Esophagus squamous epithelium (tissue), 5 donors: ENCODE measurements at regions not wholly inside any gene's neighbourhood (a gene's known extent, or its start where the extent isn't known, plus 50 kb on each side); places are given as distances from the start of the nearest gene placed in this dataset.

Experiments used
- DNase-seq: peaks from one replicate; lab custom pipeline; 2025; lab: John Stamatoyannopoulos, UW
- H3K27ac ChIP-seq, 4 donors: fragments of 200-600 bp; sonication (generic); one replicate each; pipeline ENCODE4 v1.5.1; 2016 to 2019; ENCODE audit warnings: mild to moderate bottlenecking in 1 of 4
- H3K27me3 ChIP-seq, 4 donors: fragments of 200-600 bp; sonication (generic); 1 replicate in 3 of 4; 2 replicates in 1 of 4; pipeline versions ENCODE4 v1.5.1 to v1.6.0; 2017 to 2021; ENCODE audit warnings: antibody characterized with exemption in 1 of 4
- H3K36me3 ChIP-seq, 3 donors: fragments of 200-600 bp; sonication (generic); one replicate each; pipeline ENCODE4 v1.5.1; 2016 to 2019
- H3K4me1 ChIP-seq, 3 donors: fragments of 200-600 bp; sonication (generic); one replicate each; pipeline ENCODE4 v1.5.1; 2017 to 2019
- H3K4me3 ChIP-seq, 4 donors: fragments of 200-600 bp; sonication (generic); 1 replicate in 3 of 4; 2 replicates in 1 of 4; pipeline ENCODE4 v1.5.1; 2016 to 2019; ENCODE audit warnings: mild to moderate bottlenecking in 2 of 4, moderate library complexity in 1 of 4
- H3K9me3 ChIP-seq, 3 donors: fragments of 200-600 bp; sonication (generic); one replicate each; pipeline ENCODE4 v1.5.1; 2016 to 2019
- CTCF ChIP-seq, 6 experiments: fragments of 450-650 bp in 4 of 6; fragments of 200-600 bp in 2 of 6; sonication (generic) in 2 of 6; IDR thresholded peaks; one replicate each; pipeline ENCODE4 v1.5.1; 2016 to 2019; ENCODE audit warnings: antibody characterized with exemption in 6 of 6, mild to moderate bottlenecking in 4 of 6, moderate library complexity in 4 of 6
- POLR2A ChIP-seq, 4 donors: fragments of 450-650 bp; IDR thresholded peaks; one replicate each; pipeline ENCODE4 v1.6.1; 2017; ENCODE audit warnings: antibody characterized with exemption in 4 of 4, mild to moderate bottlenecking in 4 of 4, moderate library complexity in 3 of 4
- WGBS, 2 donors: methylation state at CpG; one replicate each; pipeline ENCODE4 v1.1.5; 2018; 5-methylcytosine and 5-hydroxymethylcytosine counted together
- intact Hi-C: fragments of 100-400 bp; cut with DNase I; formaldehyde crosslinking; loops from one replicate; pipeline ENCODE4 v1.15.0; 2022
- donor health status: DM: yes; HTN: yes; CAD: no.

- WGBS, 2 donors, result 23 to 33% methylated on average over 1 of the region's 1 CpG
- no peak for DNase-seq
- Histone ChIP-seq H3K36me3 (no peaks in the 10 kb centered on the region), H3K27me3 (no peaks in the 10 kb centered on the region), H3K27ac (no peak overlapping the region), H3K9me3 (no peaks in the 10 kb centered on the region), H3K4me3 (no peak overlapping the region), H3K4me1 (peaks cover 0 to 11% (median 0%) of the 10 kb centered on the region in 3 donors)
- TF ChIP-seq POLR2A (IDR thresholded peaks at IDR 0.05), result no peak
- no peak for TF ChIP-seq CTCF (IDR thresholded peaks at IDR 0.05)
- intact Hi-C loops, result no loop called here
Observed at GRCh38 chr1:221813887-221814286, 72.0 kb upstream of the DUSP10 start.

- WGBS, 2 donors, result 70 to 81% methylated on average over 8 of the region's 8 CpGs
- no peaks in the 10 kb centered on the region for H3K27me3 ChIP-seq
- no peak for DNase-seq
- no peak overlapping the region for H3K27ac ChIP-seq
- intact Hi-C loops, result no loop called here
- H3K36me3 ChIP-seq, result no peaks in the 10 kb centered on the region
- H3K9me3 ChIP-seq, result no peaks in the 10 kb centered on the region
- H3K4me3 ChIP-seq, result no peak overlapping the region
- peaks cover 0 to 11% (median 0%) of the 10 kb centered on the region in 3 donors for H3K4me1 ChIP-seq
- no peak for TF ChIP-seq CTCF (IDR thresholded peaks at IDR 0.05)
- no peak for TF ChIP-seq POLR2A (IDR thresholded peaks at IDR 0.05)
Observed at GRCh38 chr1:221812905-221813597, 71.2 kb upstream of the DUSP10 start.

- whole genome bisulfite sequencing, 2 donors, result 57 to 96% methylated on average over 2 of the region's 2 CpGs
Observed at GRCh38 chr1:221812088-221812752, 70.3 kb upstream of the DUSP10 start.

GRCh38 chr1:221810406-221810805 lies 68.5 kb upstream of the DUSP10 start:
- intact Hi-C loops, result no loop called here
- Histone ChIP-seq H3K36me3 (no peaks in the 10 kb centered on the region), H3K27ac (peak overlapping the region in 1 of 4 donors; percentile 49), H3K9me3 (no peaks in the 10 kb centered on the region), H3K4me3 (no peak overlapping the region), H3K4me1 (peaks cover 0 to 11% (median 0%) of the 10 kb centered on the region in 3 donors), H3K27me3 (no peaks in the 10 kb centered on the region)
- WGBS, 2 donors, result 57 to 62% methylated on average over 2 of the region's 2 CpGs
- no peak for DNase-seq
- TF ChIP-seq CTCF (IDR thresholded peaks at IDR 0.05) (no peak), POLR2A (IDR thresholded peaks at IDR 0.05) (no peak)

More at GRCh38 chr1:221812088-221812752, 70.3 kb upstream of the DUSP10 start:
- Histone ChIP-seq H3K27me3 (no peaks in the 10 kb centered on the region), H3K4me3 (no peak overlapping the region), H3K9me3 (no peaks in the 10 kb centered on the region), H3K36me3 (no peaks in the 10 kb centered on the region), H3K4me1 (peaks cover 0 to 11% (median 0%) of the 10 kb centered on the region in 3 donors), H3K27ac (no peak overlapping the region)
- DNase-seq, result no peak
- TF ChIP-seq POLR2A (IDR thresholded peaks at IDR 0.05) (no peak), CTCF (IDR thresholded peaks at IDR 0.05) (no peak)
- intact Hi-C loops, result no loop called here
